Stimulated activated CD8-positive, alpha-beta memory T cell treated with anti-CD3 and anti-CD28 coated beads, Interleukin-7, amount 100 ng/mL, for 1 hour (primary cell): ENCODE measurements at regions not wholly inside any gene's neighbourhood (a gene's known extent, or its start where the extent isn't known, plus 50 kb on each side); places are given as distances from the start of the nearest gene placed in this dataset.

ENCODE experiments used
- DNase-seq, 2 donors: peaks; one replicate each; pipeline ENCODE4 v3.0.0-alpha.2; 2020; ENCODE audit warnings: low read depth in 2 of 2

DNA sequence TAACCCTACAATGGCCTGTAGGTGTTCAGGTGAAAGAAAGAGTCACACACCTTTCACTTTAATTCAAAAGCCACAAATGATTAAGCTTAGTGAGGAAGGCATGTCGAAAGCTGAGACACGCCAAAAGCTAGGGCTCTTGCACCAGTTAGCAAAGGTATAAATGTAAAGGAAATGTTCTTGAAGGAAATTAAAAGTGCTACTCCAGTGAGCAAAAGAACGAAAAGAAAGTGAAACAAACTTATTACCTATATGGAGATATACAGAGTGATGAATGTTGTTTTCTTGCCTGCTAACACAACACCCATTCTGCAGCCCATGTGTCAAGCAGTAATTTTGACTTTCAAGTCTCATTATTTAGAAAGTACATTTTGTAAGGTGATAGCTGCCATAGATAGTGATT is 254.2 kb upstream of the SLC24A2 start:
- DNase-seq: no peak

DNA sequence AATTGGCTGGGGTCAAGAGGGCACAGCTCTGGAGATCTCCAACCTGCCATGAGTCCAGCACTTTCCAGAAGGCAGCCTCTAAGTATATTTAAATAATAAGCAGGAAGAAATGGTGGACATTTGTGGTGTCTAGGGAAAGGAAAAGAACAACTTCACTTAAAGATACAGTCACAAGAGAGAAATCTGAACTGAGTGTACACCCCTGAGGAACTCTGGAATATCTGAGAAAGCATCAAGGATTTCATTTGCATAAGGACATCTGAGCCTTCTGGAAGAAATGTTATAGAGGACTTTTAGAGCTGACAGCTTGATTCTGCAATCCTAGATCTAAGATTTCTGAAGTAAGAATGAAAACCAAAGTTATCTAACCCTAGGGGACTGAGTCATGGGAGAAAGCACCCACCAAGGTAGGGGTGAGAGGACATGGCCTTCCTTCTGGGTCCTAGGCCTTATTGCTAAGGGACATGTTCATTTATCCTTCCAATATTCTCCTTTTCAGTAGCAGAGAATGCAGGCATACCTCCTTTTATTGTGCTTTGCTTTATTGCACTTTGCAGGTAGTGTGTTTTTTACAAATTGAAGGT is 253.4 kb upstream of the SLC24A2 start:
- no peak for DNase-seq

DNA sequence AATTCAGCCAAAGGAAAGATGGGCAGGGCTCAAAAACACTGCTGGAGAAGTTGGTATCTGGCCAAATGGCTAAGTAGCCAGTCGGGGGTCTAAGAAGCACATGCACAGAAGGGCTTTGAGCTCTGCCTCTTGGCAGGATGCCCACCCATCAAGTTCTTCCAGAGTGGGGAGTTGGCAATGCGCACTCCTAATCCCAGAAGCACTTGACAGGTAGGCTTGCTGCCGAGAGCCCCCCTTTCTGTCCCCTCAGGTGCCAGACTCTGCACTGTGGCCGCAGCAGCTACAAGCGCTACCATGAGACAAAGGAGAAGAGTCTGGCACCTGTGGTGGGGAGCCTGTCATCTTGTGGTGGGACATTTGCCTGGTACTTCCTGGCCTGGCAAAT is 252.9 kb upstream of the SLC24A2 start:
- DNase-seq: no peak

DNA sequence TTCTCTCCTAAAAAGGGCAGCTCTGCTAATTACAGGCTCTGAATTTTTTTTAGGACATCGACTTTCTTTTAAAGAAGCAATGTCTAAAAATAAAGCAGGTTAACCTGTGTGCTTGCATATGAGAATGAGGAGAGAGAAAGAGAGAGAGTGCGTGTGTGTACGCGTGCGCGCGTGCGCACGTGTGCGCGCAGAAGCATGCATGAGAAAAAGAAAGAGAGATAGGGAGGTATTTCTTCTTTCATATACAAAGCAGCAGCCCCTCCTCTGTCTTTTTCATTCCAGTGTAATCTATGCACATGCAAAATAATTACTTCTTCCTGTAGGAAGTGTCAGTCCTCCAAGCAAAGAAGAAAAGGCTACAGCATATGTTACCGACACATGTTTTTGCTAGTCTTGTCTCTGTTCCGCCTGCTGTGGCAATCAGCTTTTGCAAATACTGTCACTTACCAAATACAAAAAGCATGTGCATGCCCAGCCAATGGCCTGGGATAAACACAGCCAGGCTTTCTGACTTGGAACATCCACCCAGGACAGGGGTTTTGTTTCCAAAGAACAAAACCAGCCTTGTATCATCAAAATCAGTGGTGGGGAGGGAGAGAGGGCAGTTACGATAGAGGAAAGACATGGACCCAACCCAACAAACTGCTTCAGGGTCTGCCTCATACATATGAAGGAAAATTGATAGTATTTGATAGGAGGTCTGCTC is 252.3 kb upstream of the SLC24A2 start:
- no peak for DNase-seq

DNA sequence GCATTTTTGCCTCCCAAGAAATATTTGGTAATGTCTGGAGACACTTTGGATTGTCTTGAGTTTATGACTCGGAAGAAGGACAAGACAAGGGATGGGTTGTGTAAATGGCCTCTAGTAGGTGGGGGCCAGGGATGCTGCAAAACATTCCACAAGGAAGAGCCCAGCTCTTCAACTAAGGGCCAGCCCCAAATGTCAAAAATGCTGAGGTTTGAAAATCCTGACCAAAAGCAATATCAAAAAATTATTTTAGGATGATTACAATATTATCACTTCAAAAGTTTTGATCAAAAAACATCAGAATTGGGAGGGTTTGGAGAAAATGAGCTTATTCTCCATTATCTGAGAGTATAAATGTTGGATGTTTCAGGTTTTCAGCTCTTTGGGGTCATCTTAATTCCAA is 248.9 kb upstream of the SLC24A2 start:
- DNase-seq: no peak

DNA sequence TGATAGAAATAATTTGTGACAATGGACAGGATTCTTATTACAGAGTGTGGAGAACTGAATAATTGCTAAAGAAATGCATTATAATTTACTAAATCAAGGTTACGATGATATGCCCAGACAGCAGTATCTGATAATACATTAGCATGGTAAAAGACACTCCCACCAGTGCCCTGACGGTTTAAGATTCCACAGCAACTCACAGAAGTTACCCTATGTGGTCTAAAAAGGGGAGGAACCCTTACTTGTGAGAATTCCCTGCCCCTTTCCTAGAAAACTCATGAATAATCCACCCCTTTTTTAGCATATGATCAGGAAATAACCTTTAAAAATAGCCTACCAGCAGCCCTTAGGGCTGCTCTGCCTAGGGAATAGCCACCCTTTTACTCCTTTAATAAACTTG is 244.7 kb upstream of the SLC24A2 start:
- no peak for DNase-seq

DNA sequence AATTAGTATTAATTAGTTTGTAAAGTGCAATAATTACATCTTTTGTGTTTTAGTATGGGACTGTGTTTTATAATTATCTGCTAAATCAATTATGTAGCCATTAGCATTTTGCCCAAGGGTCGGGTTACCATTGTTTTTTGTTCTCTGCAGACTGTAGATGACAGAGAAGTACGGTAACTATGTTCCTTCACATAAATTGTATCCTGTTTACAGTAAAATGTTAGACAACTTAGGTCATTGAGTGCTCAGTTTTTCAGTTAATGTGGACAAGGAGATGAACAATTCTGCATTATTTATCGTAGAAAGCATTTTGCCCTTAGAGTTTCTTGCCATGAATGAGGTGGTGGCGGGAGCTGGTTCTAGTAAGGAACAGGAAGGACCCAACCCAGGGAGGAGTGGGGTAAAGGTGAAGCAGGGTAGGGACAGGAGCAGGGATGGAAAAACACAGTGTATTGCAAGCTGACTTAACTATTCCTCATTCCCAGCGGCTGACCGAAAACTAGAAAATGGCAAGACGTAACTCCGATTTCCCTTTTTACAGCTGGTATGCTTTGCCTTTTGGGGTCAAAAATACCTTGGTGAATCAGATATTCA is 243.7 kb upstream of the SLC24A2 start:
- DNase-seq: no peak

DNA sequence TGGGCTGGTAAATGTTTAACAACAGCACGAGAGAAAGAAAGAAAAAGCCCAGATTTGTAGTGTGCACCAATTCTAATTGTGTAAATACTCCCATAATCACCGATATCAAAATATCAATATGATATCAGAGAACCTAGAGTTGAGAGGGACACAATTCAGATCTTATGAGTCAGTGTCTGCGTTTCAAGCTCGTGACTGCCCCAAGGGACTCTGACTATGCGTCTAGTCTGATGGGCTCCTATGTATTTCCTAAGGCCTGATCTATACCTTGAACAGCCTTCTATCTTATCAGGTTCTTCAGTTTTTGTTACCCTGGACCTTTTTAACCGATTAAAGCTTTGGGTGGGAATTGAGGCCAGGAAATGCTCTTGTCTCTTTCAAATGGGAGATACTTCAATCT is 243.0 kb upstream of the SLC24A2 start:
- no peak for DNase-seq

DNA sequence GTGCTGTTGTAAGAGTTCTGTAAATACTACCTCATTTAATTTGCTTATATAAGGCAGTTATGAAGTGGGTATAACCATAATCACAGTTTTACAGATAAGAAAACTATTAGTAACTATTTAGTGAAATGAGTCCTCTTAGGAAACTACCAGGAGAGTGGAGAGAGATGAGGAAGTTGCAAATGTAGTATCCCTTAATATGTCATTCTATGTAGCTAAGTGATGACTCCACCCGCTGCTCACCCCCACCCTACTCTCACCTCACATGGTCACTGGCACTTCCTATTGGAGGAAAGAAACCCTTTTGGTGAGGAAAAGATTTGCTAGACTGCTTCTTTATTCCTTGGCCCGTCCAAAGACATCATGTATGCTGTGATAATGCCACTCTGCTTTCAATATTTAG is 241.8 kb upstream of the SLC24A2 start:
- no peak for DNase-seq

DNA sequence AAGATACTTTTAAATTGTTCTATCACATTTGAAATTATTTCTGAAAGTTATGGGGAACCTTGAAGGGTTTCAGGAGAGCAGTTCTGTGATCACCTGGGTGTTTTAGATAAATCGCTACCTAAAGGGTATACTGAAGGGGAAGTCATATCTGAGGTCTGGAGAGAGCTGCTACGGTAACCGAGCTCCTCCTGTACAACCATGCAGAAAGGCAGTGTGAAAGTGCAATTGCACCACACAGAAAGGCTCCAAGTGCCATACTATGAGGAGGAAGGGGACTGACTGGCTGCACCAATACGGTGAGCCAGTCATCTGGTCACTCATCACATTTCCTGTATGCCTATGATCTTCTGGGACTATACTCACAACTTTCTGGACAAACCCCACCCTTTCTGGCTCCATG is 241.4 kb upstream of the SLC24A2 start:
- DNase-seq: no peak

DNA sequence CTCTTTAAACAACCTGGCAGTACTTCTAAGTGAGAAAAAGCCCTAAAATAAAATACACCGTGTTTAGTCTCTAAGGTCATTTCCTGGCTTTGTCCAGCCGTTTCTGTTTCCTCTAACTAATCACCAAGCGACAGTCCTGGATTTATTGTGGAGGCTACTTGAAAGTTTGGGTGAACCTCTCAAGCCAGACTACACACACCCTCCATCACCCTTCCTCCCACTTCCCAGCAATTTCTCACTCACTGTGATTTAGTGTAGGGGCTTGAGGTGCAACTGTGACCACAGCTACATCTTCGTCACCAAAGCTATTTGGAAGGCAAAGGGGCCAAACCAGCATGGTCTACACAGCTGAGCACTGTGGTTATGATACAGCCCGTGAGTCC is 240.0 kb upstream of the SLC24A2 start:
- DNase-seq: no peak

DNA sequence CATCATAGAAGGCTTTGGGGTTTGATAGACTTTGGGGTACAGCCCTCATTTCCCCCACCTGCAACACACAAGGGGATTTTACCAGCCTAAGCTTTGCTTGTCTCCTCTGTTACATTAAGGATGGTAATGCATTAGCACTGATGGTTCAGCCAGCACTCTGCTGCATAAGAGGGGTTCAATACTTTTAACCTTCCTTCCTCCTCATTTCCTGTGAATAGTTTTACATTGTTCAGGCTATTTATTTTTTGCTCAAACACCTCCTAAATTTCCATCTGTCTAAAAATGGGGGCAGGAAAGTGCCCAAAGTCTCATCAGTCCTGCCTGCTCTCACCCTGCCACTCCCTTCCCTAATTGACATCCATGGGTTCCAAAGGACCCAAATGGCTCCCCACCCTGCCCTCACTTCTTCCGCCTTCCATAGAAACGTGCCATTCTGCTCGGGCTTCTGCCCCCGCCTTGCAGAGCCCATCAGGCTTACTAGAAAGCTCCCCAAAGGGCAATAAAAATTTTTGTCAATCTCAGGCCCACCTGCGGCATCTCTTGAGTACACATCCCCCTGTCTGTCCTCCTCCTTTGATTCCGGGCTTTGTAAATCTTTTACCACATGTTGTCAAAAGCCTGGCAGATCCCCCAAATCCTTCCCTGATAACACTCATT is 239.5 kb upstream of the SLC24A2 start:
- DNase-seq: no peak

DNA sequence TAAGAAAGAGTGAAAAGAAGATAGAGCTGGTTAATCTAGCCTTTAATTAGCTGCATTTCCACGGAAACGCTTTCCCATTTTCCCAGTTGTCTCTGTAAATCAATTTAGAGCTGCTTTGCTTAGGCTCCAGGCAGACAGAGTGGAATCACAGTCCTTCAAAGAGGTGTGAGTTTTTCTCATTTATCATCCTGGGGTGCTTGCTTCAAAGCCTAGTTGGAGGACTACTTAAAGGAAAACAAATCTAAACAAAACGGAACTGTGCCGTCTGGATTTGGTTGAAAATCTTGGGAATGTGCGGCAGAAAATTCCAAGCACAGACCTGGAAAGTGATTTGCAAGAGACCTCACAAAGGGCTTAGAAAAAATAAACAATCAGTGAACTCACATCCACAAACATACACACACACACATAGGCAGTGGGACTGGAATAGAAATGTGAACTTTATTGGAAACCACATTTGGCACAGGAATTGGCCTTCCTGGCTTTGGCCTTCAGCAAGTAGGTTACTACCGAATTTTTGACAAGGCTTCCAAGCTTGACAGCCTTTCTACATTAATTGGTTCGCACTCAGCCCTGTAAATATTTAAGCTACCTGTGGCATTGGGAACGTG is 235.2 kb upstream of the SLC24A2 start:
- no peak for DNase-seq

DNA sequence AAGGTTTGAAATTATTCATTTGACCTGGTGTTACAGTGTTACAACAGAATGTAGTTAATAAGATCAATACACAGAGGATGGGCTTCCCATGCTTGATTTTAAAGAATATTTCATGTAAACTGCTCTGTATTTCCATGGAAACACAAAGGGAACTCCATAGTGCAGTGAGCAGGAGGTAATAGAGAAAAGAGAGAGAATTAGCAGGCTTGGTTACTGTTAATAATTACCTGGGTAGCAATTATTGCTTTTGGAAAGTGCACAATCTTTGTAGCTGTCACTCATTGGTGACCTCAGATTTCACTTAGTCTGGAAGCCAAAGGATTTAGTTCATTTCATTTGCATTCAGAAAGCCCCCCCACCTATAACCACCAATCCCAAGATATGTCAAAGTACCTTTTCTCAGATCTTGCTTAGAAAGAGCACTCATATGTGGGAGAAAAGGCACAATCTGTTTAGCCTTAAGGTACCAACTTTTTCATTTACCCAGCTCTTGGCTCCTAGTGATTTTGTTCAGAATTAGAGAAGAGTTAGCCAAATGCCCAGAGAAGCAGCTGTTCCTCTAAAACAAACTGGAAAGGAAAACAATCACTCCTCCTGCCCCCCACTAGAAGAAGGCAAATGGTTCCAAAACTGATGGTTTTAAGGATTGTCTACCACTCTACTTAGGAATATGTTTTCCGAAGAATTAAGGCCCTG is 234.5 kb upstream of the SLC24A2 start:
- DNase-seq: no peak

DNA sequence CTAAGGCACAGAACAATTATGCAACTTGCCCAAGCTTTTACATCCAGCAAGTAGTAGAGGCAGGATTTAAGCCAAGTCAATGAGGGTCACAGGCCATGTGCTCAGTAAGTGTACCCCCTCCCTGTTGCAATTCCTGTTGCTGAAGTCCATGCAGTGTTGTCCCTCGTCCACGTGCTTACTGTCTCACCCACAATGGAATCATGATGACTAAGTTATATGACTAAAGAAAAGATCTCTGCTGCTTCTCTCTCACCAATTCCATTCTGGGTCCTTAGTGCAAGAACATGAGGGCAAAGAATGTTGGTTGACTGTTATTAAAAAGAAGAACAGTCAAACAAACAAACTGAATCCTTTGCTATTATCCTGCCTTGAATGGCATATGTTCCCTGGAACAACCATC is 233.6 kb upstream of the SLC24A2 start:
- DNase-seq: no peak

DNA sequence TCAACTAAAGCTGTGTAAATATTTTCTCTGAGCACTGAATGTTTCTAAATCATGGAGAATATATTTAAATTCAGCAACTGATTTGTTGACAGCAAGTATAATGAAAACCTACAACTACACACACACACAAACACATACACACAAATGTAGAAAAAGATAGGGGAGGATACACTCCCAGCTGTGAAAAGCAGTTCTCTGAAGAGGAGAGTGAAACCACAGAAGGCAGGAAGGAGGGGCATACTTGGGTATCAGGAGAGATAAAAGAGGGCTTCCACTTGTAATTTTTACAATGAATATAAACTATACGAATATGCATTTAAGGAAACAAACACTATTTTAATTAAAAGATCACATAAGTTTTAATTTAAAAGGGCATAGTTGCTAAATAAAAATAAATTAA is 227.8 kb upstream of the SLC24A2 start:
- DNase-seq: no peak

DNA sequence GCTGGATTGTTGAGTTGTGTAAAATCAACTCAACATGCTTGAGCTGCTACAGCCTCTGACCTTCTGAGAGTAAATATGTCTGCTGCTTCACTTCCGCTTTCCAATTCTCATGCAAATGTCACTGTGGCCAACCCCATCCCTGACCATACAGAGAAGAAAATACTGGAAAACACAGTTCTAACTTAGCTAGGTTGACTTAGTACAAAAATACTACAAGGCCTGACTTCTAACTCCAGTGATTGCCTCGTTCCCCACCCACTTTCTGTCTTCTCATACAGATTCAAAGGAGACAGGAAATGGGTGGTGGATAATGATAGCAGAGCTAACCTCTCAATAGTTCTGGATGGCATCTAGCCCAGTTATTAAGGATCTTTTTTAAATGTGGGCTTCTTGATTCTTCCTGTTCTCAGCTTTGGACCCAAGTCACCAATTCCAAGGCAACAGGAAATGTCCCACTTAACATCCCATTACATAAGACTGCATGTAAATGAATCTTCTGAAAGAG is 226.6 kb upstream of the SLC24A2 start:
- no peak for DNase-seq

DNA sequence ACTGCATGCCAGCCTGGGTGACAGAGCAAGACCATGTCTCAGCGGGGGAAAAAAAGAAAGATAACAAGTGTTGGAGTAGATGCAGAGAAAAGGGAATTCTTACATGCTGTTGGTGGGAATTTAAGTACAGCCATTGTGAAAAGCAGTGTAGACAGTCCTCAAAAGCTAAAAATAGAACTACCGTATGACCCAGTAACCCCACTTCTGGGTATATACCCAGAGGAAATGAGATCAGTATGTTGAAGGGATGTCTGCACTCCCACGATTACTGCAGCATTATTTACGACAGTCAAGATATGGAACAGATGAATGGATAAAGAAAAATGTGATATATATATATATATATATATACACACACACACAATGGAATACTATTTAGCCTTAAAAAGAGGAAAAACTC is 225.3 kb upstream of the SLC24A2 start:
- no peak for DNase-seq

DNA sequence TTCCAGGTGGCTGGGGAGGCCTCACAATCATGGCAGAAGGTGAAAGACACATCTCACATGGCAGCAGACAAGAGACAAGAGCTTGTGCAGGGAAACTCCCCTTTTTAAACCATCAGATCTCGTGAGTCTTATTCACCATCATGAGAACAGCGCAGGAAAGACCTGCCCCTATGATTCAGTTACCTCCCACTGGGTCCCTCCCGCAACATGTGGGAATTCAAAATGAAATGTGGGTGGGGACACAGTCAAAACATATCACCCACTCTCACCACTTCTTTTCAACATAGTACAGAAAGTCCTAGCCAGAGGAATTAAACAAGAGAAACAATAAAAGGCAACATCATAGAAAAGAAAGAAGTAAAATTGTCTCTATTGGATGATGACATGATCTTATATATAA is 223.4 kb upstream of the SLC24A2 start:
- DNase-seq: no peak

DNA sequence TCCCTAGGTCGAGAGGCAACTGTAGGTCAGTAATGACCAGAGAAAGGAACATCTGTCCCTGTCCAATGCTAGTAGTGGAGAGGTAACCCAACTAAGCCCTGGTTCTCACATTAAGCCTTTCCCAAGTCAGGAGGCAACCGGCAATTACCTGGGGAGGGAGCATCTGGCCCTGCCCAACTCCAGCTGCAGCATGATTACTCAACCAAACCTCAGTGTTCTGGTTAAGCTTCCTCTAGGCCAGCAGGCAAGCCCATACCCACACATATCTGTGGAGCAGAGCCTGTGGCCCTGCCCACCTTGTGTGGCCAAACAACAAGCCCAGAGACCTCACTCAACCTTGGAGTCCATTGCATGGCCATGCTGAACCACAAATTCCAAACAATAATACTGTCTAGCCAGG is 220.8 kb upstream of the SLC24A2 start:
- no peak for DNase-seq

DNA sequence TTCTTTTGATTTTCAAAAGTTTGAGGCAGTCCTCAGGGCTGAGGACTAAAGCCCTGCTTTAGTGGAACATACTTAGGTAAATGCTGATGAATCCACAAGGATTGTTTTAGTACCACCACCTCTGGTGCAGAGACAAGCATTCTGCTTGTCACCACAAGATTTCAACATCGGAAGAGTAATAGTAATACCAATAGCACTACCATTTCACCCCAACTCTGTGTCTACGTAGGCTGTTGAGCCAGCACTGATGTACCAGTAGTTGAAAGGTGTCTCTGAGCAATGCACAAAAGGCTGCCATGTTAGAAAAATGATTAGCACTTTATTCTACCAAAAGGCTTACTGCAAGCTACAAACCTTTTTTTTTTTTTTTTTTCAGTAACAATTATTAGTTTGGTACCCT is 213.2 kb upstream of the SLC24A2 start:
- DNase-seq: no peak

DNA sequence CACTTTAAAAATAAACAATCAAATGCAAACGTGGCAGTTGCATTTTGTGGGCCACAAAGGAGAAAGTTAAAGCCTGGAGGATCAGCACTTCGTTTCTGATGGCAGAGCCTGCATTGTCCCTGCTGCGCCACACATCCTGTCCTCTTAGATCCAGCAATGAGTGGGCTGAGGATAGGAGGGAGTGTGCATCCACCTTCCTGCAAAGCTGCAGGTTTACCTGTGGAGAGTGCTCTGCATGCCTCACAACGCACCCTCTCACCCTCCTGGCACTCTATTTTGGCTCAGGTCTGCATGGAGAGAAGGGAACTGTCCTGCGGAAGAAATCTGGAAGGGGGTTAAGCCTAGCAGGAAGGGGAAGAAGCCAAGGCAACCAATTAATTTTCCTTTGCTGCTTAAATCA is 212.2 kb upstream of the SLC24A2 start:
- no peak for DNase-seq
